Thyroid gland (tissue), 4 donors: ENCODE measurements at regions not wholly inside any gene's neighbourhood (a gene's known extent, or its start where the extent isn't known, plus 50 kb on each side); places are given as distances from the start of the nearest gene placed in this dataset.

Source experiments
- CTCF ChIP-seq, 6 experiments: fragments of 200-600 bp in 3 of 6; fragments of 450-650 bp in 3 of 6; sonication (generic) in 3 of 6; IDR thresholded peaks; one replicate each; pipeline ENCODE4 v1.5.1; 2016 to 2019; ENCODE audit warnings: antibody characterized with exemption in 6 of 6, mild to moderate bottlenecking in 2 of 6, inconsistent platforms in 1 of 6, moderate library complexity in 1 of 6
- POLR2A ChIP-seq, 2 donors: fragments of 450-650 bp; IDR thresholded peaks; one replicate each; pipeline ENCODE4 v1.6.1; 2017; ENCODE audit warnings: antibody characterized with exemption in 2 of 2, mild to moderate bottlenecking in 2 of 2, moderate library complexity in 1 of 2

GRCh38 chr10:117621795-117622420 lies 79.4 kb downstream of the EMX2 start:
- TF ChIP-seq CTCF (IDR thresholded peaks at IDR 0.05): no peak
- no peak for TF ChIP-seq POLR2A (IDR thresholded peaks at IDR 0.05)
